GM21529 (cell line): ENCODE measurements at regions not wholly inside any gene's neighbourhood (a gene's known extent, or its start where the extent isn't known, plus 50 kb on each side); places are given as distances from the start of the nearest gene placed in this dataset.
"Not testable (repeated sequence)": the region's sequence is repeated elsewhere in the genome, so short reads cannot be mapped to it uniquely, and the experiment has no call there.

Experiments
- ATAC-seq: cut with Tn5 transposase; IDR thresholded peaks from one replicate; pipeline ENCODE4 v1.9.1; 2021; ENCODE audit not compliant: unreplicated experiment

GRCh38 chr9:62526306-62526705 is 1336.5 kb downstream of the SPATA31A7 start:
- ATAC-seq = not testable (repeated sequence)

GRCh38 chr9:62532162-62532776 is 1342.4 kb downstream of the SPATA31A7 start:
- ATAC-seq = not testable (repeated sequence)

GRCh38 chr9:62532777-62533173 is 1342.9 kb downstream of the SPATA31A7 start:
- ATAC-seq = not testable (repeated sequence)

GRCh38 chr9:62550539-62550938 is 1360.7 kb downstream of the SPATA31A7 start:
- peak; percentile 82 for ATAC-seq

GRCh38 chr9:62560603-62561002 is 1370.8 kb downstream of the SPATA31A7 start:
- ATAC-seq = not testable (repeated sequence)

- not testable (repeated sequence) for ATAC-seq
Observed at GRCh38 chr9:62565132-62565531, 1375.3 kb downstream of the SPATA31A7 start.

GRCh38 chr9:62566430-62566829 is 1376.6 kb downstream of the SPATA31A7 start:
- not testable (repeated sequence) for ATAC-seq

GRCh38 chr9:62597128-62597527 is 1407.3 kb downstream of the SPATA31A7 start:
- ATAC-seq = not testable (repeated sequence)
